WTC11 (cell line): ENCODE measurements at regions not wholly inside any gene's neighbourhood (a gene's known extent, or its start where the extent isn't known, plus 50 kb on each side); places are given as distances from the start of the nearest gene placed in this dataset.

Source experiments
- ETV6 ChIP-seq: sonication (generic); formaldehyde crosslinking; IDR thresholded peaks from 2 replicates; pipeline ENCODE4 v1.8.1; 2022; ENCODE audit warnings: mild to moderate bottlenecking, missing genetic modification reagents
- FOXK1 ChIP-seq: sonication (generic); formaldehyde crosslinking; IDR thresholded peaks from 2 replicates; pipeline ENCODE4 v1.8.0; 2022; ENCODE audit warnings: mild to moderate bottlenecking, moderate library complexity, missing genetic modification reagents
- FOXP1 ChIP-seq: sonication (generic); formaldehyde crosslinking; IDR thresholded peaks from 2 replicates; pipeline ENCODE4 v1.8.0; 2022; ENCODE audit warnings: missing genetic modification reagents, mild to moderate bottlenecking, moderate library complexity, borderline replicate concordance
- SMAD4 ChIP-seq: sonication (generic); formaldehyde crosslinking; IDR thresholded peaks from 2 replicates; pipeline ENCODE4 v1.8.0; 2022; ENCODE audit warnings: mild to moderate bottlenecking, missing genetic modification reagents
- SP1 ChIP-seq: sonication (generic); formaldehyde crosslinking; conservative IDR thresholded peaks from 2 replicates; pipeline ENCODE4 v1.8.1; 2022; ENCODE audit warnings: missing genetic modification reagents
- TEAD4 ChIP-seq: sonication (generic); formaldehyde crosslinking; IDR thresholded peaks from 2 replicates; pipeline ENCODE4 v1.8.0; 2022; ENCODE audit warnings: mild to moderate bottlenecking, missing genetic modification reagents
- TP53 ChIP-seq: sonication (generic); formaldehyde crosslinking; IDR thresholded peaks from 2 replicates; pipeline ENCODE4 v1.8.1; 2023; ENCODE audit warnings: mild to moderate bottlenecking, missing genetic modification reagents
- TF ChIP-seq, protein P1 (sequence below): sonication (generic); formaldehyde crosslinking; IDR thresholded peaks from 2 replicates; pipeline ENCODE4 v1.8.1; 2023; ENCODE audit warnings: mild to moderate bottlenecking, missing genetic modification reagents, moderate library complexity
- TF ChIP-seq, protein P2 (sequence below): fragments of 200-600 bp; IDR thresholded peaks from 2 replicates; pipeline ENCODE4 v1.8.0; 2022; ENCODE audit warnings: antibody characterized with exemption
- TF ChIP-seq, protein P3 (sequence below): sonication (generic); formaldehyde crosslinking; IDR thresholded peaks from 2 replicates; pipeline ENCODE4 v1.8.0; 2022; ENCODE audit warnings: mild to moderate bottlenecking, missing genetic modification reagents
- TF ChIP-seq, protein P4 (sequence below): sonication (generic); formaldehyde crosslinking; IDR thresholded peaks from 2 replicates; pipeline ENCODE4 v1.8.0; 2022; ENCODE audit warnings: mild to moderate bottlenecking, missing genetic modification reagents
- TF ChIP-seq, protein P5 (sequence below): fragments of 250-450 bp; sonication (Bioruptor Pico); IDR thresholded peaks from 2 replicates; pipeline ENCODE4 v2.1.2; 2022; ENCODE audit warnings: mild to moderate bottlenecking, moderate library complexity

DNA sequence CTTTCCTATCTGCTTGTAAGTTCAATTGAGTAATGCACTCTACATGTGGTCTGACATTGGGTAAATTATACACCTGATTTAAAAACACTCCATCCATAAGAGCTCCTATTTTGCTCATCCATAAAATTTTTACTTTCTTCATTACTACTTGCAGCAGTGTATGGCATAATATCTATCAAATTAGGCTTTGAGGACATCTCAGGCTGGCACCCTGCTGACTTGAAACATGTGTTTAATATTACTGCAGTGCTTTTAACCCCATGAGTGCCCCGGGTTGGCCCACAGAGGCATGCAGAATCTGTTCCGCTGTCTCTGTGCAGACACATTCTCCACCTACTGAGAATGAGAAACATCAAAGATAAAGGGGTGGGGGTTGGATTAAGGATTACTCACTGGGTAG, 249.9 kb upstream of the DNAJC19 start:
- no peak for TF ChIP-seq FOXK1
- TF ChIP-seq SMAD4 (CRISPR knock-in tag): no peak
- TF ChIP-seq, protein P1, sequence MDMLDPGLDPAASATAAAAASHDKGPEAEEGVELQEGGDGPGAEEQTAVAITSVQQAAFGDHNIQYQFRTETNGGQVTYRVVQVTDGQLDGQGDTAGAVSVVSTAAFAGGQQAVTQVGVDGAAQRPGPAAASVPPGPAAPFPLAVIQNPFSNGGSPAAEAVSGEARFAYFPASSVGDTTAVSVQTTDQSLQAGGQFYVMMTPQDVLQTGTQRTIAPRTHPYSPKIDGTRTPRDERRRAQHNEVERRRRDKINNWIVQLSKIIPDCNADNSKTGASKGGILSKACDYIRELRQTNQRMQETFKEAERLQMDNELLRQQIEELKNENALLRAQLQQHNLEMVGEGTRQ (CRISPR knock-in tag): no peak
- TF ChIP-seq, protein P2, sequence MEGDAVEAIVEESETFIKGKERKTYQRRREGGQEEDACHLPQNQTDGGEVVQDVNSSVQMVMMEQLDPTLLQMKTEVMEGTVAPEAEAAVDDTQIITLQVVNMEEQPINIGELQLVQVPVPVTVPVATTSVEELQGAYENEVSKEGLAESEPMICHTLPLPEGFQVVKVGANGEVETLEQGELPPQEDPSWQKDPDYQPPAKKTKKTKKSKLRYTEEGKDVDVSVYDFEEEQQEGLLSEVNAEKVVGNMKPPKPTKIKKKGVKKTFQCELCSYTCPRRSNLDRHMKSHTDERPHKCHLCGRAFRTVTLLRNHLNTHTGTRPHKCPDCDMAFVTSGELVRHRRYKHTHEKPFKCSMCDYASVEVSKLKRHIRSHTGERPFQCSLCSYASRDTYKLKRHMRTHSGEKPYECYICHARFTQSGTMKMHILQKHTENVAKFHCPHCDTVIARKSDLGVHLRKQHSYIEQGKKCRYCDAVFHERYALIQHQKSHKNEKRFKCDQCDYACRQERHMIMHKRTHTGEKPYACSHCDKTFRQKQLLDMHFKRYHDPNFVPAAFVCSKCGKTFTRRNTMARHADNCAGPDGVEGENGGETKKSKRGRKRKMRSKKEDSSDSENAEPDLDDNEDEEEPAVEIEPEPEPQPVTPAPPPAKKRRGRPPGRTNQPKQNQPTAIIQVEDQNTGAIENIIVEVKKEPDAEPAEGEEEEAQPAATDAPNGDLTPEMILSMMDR: no peak
- TF ChIP-seq ETV6 (CRISPR knock-in tag): no peak
- TF ChIP-seq, protein P3, sequence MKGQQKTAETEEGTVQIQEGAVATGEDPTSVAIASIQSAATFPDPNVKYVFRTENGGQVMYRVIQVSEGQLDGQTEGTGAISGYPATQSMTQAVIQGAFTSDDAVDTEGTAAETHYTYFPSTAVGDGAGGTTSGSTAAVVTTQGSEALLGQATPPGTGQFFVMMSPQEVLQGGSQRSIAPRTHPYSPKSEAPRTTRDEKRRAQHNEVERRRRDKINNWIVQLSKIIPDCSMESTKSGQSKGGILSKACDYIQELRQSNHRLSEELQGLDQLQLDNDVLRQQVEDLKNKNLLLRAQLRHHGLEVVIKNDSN (CRISPR knock-in tag): no peak
- TF ChIP-seq, protein P4, sequence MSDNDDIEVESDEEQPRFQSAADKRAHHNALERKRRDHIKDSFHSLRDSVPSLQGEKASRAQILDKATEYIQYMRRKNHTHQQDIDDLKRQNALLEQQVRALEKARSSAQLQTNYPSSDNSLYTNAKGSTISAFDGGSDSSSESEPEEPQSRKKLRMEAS: no peak
- TF ChIP-seq, protein P5, sequence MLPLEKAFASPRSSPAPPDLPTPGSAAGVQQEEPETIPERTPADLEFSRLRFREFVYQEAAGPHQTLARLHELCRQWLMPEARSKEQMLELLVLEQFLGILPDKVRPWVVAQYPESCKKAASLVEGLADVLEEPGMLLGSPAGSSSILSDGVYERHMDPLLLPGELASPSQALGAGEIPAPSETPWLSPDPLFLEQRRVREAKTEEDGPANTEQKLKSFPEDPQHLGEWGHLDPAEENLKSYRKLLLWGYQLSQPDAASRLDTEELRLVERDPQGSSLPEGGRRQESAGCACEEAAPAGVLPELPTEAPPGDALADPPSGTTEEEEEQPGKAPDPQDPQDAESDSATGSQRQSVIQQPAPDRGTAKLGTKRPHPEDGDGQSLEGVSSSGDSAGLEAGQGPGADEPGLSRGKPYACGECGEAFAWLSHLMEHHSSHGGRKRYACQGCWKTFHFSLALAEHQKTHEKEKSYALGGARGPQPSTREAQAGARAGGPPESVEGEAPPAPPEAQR (CRISPR knock-in tag): no peak
- TF ChIP-seq FOXP1 (CRISPR knock-in tag): no peak
- no peak for TF ChIP-seq SP1
- TF ChIP-seq TP53: no peak
- no peak for TF ChIP-seq TEAD4 (CRISPR knock-in tag)
